Transverse colon (tissue), 4 donors: ENCODE measurements at regions not wholly inside any gene's neighbourhood (a gene's known extent, or its start where the extent isn't known, plus 50 kb on each side); places are given as distances from the start of the nearest gene placed in this dataset.

Experiments used
- DNase-seq: peaks from one replicate; pipeline ENCODE4 v3.0.0-alpha.2; 2019
- H3K27ac ChIP-seq, 4 donors: fragments of 200-600 bp; sonication (generic); 2 replicates each; pipeline ENCODE4 v1.5.1; 2016 to 2018; ENCODE audit warnings: inconsistent platforms in 4 of 4
- H3K27me3 ChIP-seq: fragments of 200-600 bp; sonication (generic); 2 replicates; pipeline ENCODE4 v1.5.1; 2017; ENCODE audit warnings: inconsistent platforms
- H3K36me3 ChIP-seq, 4 donors: fragments of 200-600 bp; sonication (generic); 2 replicates each; pipeline ENCODE4 v1.5.1; 2017 to 2019; ENCODE audit warnings: inconsistent platforms in 4 of 4
- H3K4me1 ChIP-seq, 4 donors: fragments of 200-600 bp; sonication (generic); 2 replicates each; pipeline ENCODE4 v1.5.1; 2017 to 2020; ENCODE audit warnings: inconsistent platforms in 4 of 4
- H3K4me3 ChIP-seq, 4 donors: fragments of 200-600 bp; sonication (generic); 1 replicate in 1 of 4; 2 replicates in 3 of 4; pipeline versions ENCODE4 v1.5.1 to v1.6.1; 2017 to 2019; ENCODE audit warnings: inconsistent platforms in 4 of 4
- H3K9me3 ChIP-seq, 2 donors: fragments of 200-600 bp; sonication (generic); 2 replicates each; pipeline ENCODE4 v1.5.1; 2017 to 2019; ENCODE audit warnings: inconsistent platforms in 2 of 2
- CTCF ChIP-seq, 5 experiments: fragments of 200-600 bp in 3 of 5; fragments of 450-650 bp in 2 of 5; sonication (generic) in 3 of 5; IDR thresholded peaks; 1 replicate in 2 of 5; 2 replicates in 3 of 5; pipeline ENCODE4 v1.5.1; 2016 to 2017; ENCODE audit warnings: antibody characterized with exemption in 5 of 5, inconsistent platforms in 3 of 5, mild to moderate bottlenecking in 2 of 5, moderate library complexity in 1 of 5
- EP300 ChIP-seq: sonication (generic); formaldehyde crosslinking; IDR thresholded peaks from one replicate; pipeline ENCODE4 v1.6.1; 2017; ENCODE audit warnings: antibody characterized with exemption, low read depth
- POLR2A ChIP-seq: fragments of 450-650 bp; IDR thresholded peaks from one replicate; pipeline ENCODE4 v1.6.1; 2016; ENCODE audit warnings: antibody characterized with exemption, mild to moderate bottlenecking, moderate library complexity
- POLR2AphosphoS5 ChIP-seq, 3 donors: sonication (generic); formaldehyde crosslinking; IDR thresholded peaks; one replicate each; pipeline ENCODE4 v1.6.1; 2016; ENCODE audit warnings: antibody characterized with exemption in 3 of 3
- WGBS, 2 donors: methylation state at CpG; one replicate each; pipeline ENCODE4 v1.1.5; 2018; ENCODE audit warnings: low coverage in 1 of 2; 5-methylcytosine and 5-hydroxymethylcytosine counted together
- in situ Hi-C, 4 donors: fragments of 200-750 bp; cut with MboI; loops; one replicate each; pipeline versions ENCODE4 v1.15.0 to v1.15.1; 2017; ENCODE audit warnings: low sequenced_read_pairs in 3 of 4, low pct_ligation_motif_present in 1 of 4, low pct_unique_long_range_greater_than_20kb in 1 of 4
- intact Hi-C: fragments of 100-400 bp; cut with DNase I; formaldehyde crosslinking; loops from one replicate; pipeline ENCODE4 v1.15.1; 2023; ENCODE audit warnings: low total_unique reads

DNA sequence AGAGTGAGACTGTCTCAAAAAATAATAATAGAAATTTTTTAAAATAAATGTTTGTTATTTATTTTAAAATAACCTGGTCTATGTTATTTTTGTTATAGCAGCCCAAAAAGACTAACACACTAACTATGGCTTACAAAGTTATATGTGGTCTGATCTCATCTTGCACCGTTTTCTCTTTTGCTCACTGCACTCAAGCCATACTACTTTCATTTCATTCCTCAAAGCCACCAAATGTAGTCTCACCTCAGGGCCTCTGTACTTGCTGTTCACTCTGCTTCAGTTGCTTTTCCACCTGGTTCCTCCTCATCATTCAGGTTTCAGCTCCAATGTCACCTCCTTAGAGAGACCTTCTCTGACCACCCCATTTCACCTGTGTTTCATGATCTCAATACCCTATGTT, 55.2 kb upstream of the MDM1 start:
- intact Hi-C loops (no loop called here), in situ Hi-C loops (no loop called here)
- Histone ChIP-seq H3K27ac (no peak overlapping the region), H3K4me1 (peaks cover 0 to under 1% (median 0%) of the 10 kb centered on the region in 4 donors), H3K4me3 (no peak overlapping the region), H3K9me3 (no peaks in the 10 kb centered on the region), H3K27me3 (no peaks in the 10 kb centered on the region), H3K36me3 (no peaks in the 10 kb centered on the region)
- DNase-seq = no peak
- no peak for TF ChIP-seq POLR2AphosphoS5 (IDR thresholded peaks at IDR 0.05)
- no peak for TF ChIP-seq EP300
- no peak for TF ChIP-seq CTCF (IDR thresholded peaks at IDR 0.05)
- TF ChIP-seq POLR2A = no peak
- WGBS, 2 donors = 81 to 100% methylated on average over 1 of the region's 1 CpG

GRCh38 chr12:68389305-68389704, 57.1 kb upstream of the MDM1 start:
- no peak for TF ChIP-seq CTCF (IDR thresholded peaks at IDR 0.05)
- no peak for TF ChIP-seq POLR2AphosphoS5 (IDR thresholded peaks at IDR 0.05)
- no peak for TF ChIP-seq POLR2A
- TF ChIP-seq EP300 = no peak
- no peak overlapping the region for H3K27ac ChIP-seq
- H3K9me3 ChIP-seq = no peaks in the 10 kb centered on the region
- peaks cover 0 to 5% (median 0%) of the 10 kb centered on the region in 4 donors for H3K4me1 ChIP-seq
- 73 to 97% methylated on average over 1 of the region's 1 CpG for WGBS, 2 donors
- H3K27me3 ChIP-seq = no peaks in the 10 kb centered on the region
- H3K4me3 ChIP-seq = no peak overlapping the region
- DNase-seq = no peak
- in situ Hi-C loops (no loop called here), intact Hi-C loops (no loop called here)
- no peaks in the 10 kb centered on the region for H3K36me3 ChIP-seq

GRCh38 chr12:68391937-68392336, 59.8 kb upstream of the MDM1 start:
- WGBS, 2 donors = 91 to 100% methylated on average over 3 of the region's 3 CpGs
- peaks cover 0 to 5% (median 0%) of the 10 kb centered on the region in 4 donors for H3K4me1 ChIP-seq
- no peak overlapping the region for H3K27ac ChIP-seq
- DNase-seq = no peak
- H3K36me3 ChIP-seq = no peaks in the 10 kb centered on the region
- intact Hi-C loops (no loop called here), in situ Hi-C loops (no loop called here)
- no peak for TF ChIP-seq EP300
- TF ChIP-seq POLR2AphosphoS5 (IDR thresholded peaks at IDR 0.05) = no peak
- no peak for TF ChIP-seq CTCF (IDR thresholded peaks at IDR 0.05)
- TF ChIP-seq POLR2A = no peak
- no peaks in the 10 kb centered on the region for H3K9me3 ChIP-seq
- no peak overlapping the region for H3K4me3 ChIP-seq
- H3K27me3 ChIP-seq = no peaks in the 10 kb centered on the region

DNA sequence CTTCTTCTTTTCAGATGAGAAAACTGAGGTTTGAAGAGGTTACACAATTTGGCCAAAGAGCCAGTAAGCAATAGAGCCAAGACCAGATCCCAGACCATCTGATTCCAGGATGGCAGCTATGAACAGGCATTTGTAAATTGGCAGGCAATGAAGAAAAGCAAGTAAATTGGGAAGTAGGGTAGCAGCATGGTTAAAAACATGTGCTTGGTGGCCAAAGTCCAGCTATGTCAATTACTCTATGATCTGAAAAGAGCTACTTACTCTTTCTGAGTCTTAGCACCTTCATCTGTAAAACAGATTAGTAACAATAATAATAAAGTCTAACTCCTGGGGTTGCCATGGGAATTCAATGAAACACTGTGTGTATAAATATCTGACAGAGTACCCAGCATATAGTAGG, 60.2 kb upstream of the MDM1 start:
- no peak overlapping the region for H3K4me3 ChIP-seq
- TF ChIP-seq CTCF (IDR thresholded peaks at IDR 0.05) (no peak), POLR2AphosphoS5 (IDR thresholded peaks at IDR 0.05) (no peak), EP300 (no peak), POLR2A (no peak)

More for the DNA sequence above, 60.2 kb upstream of the MDM1 start:
- in situ Hi-C loops (no loop called here), intact Hi-C loops (no loop called here)
- H3K27ac ChIP-seq = no peak overlapping the region
- no peaks in the 10 kb centered on the region for H3K9me3 ChIP-seq
- DNase-seq = no peak
- H3K4me1 ChIP-seq = peaks cover 0 to 5% (median 0%) of the 10 kb centered on the region in 4 donors
- no peaks in the 10 kb centered on the region for H3K36me3 ChIP-seq
- H3K27me3 ChIP-seq = no peaks in the 10 kb centered on the region
